SKM-1 treated with dmso at 0.1 percent for 144 hours (cell line): ENCODE measurements at regions not wholly inside any gene's neighbourhood (a gene's known extent, or its start where the extent isn't known, plus 50 kb on each side); places are given as distances from the start of the nearest gene placed in this dataset.
A peak's percentile ranks its signal among the peaks of the same experiment; 100 is the strongest.

Experiments used
- DNase-seq: peaks from one replicate; lab custom pipeline; 2025; ENCODE audit not compliant: unreplicated experiment; lab: John Stamatoyannopoulos, UW

- no peak for DNase-seq
Measured at GRCh38 chr6:4620284-4621151, 155.7 kb upstream of the CDYL start.

- DNase-seq = no peak
Measured at GRCh38 chr6:4616311-4616710, 159.9 kb upstream of the CDYL start.

DNA sequence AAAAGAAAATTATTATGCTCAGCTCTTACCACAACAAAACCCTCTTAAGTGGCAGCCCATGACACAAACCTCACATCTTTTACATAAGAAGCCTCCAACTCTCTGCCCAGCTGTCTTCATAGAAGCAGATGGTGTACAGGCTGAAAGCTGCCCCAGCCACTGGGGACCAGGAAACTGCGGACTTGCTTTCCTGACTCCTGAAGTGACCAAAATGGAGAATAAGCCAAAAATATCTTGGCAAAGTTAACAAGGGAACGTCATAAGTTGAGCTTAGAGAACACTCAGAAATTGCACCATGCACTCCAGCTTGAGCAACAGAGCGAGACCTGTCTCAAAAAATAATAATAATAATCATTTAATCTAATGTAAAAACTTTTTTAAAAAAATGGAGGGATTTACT is 160.3 kb upstream of the CDYL start:
- no peak for DNase-seq

DNA sequence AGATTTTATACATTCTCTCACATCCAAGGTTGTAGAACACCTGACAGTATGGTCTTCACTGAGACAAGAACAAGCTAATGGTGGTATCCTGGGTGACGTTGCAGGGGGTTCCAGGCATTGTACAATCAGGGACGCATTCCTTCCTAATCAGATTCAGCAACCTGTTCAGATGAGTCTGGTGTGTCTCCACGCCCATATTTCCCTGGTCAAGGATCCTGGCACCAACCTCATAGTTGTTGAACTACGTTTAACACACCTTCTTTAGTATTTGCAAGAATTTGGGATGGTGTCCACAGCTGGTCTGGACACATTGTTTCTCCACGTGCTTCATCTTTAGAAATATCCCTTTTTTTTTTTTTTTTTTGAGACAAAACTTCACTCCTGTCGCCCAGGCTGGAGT is 161.0 kb upstream of the CDYL start:
- DNase-seq = no peak

DNA sequence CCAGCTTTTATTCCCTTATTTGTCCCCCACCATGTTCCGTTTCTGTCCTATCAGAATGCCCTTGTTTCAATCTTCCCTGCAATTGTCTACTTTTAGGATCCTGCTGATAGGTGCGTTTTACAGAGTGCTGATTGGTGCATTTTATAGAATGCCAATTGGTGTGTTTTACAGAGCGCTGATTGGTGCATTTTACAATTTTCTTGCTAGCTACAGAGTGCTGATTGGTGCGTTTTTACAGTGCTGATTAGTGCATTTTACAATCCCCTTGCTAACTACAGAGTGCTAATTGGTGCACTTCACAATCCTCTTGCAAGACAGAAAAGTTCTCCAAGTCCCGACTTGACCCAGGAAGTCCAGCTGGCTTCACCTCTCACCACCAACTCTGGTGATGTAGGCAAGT is 161.6 kb upstream of the CDYL start:
- no peak for DNase-seq

- DNase-seq = no peak
Measured at GRCh38 chr6:4613795-4614194, 162.4 kb upstream of the CDYL start.

DNA sequence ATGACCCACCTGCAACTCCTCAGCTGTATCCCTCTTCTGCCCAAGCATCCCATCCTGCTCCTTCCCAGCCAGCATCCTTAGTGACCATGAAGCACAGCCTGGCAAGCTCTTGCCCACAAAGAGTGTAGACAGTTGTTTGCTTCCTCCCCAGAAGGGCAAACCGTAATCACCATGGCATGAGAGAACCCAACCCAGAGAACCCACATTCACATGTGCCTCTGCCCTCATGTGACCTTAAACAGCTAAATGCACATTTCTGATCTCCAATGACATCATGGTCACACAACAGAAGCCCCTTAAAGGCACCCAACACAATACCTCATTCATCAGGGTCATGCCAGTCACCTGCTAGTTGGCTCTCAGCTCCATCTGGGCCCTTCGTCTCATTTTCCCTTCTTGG is 162.8 kb upstream of the CDYL start:
- DNase-seq = no peak

- no peak for DNase-seq
Measured at GRCh38 chr6:4612636-4613171, 163.5 kb upstream of the CDYL start.

GRCh38 chr6:4611429-4612129 is 164.6 kb upstream of the CDYL start:
- no peak for DNase-seq

DNA sequence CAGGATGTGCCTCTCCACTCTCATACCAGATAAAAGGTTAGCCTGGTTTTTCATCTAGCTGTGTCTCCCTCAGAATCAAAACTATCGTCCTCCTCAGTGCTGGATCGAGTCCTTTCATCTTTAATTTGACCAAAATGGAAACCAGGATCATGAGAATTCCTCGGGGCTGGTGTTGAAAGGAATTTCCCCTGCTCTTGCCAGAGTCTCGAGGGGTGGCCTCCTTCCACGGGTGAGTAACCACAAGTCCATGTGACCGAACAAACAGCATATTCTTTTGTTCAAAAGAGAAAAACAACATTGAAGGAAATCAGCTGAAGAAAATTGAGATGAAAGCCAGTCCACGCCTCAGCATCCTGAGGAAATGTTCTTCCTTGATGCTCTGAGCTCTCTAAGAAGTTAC is 165.9 kb upstream of the CDYL start:
- no peak for DNase-seq

DNA sequence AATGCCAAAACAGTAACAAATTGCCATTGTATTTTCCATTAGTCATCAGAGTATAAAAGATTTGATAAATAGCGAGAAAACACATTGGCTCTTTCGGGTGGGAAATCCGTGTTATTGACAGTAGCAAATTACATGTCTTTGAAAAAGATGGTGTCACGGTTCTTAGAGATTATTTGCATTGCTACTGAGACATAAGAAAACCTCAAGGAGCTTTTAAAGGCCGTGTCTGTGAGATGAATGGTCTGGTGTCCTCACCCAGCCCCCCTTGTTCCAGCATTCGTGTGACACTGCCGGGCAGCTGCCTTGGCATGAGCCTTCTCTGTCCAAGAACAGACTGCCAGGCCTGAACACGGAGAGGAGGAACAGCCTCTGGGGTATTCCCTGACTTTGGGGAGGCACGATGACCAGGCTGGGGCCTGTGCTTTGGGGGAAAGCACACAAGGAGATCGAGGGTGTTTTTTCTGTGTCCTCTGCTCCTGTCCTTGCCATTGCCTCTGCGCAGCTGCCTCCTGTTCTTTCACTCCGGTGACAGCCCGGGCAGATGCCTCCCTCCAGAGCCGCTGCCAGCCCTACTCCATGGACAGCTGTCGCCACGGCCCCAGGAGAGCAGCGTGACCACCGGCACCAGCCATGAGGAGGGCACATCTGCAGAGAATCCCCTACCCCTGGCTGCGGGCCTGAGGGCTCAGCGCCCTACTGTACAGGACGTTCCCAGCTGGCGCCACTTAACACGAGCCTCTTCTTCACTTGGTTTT is 167.7 kb upstream of the CDYL start:
- DNase-seq = no peak

GRCh38 chr6:4607793-4608192 is 168.4 kb upstream of the CDYL start:
- no peak for DNase-seq

DNA sequence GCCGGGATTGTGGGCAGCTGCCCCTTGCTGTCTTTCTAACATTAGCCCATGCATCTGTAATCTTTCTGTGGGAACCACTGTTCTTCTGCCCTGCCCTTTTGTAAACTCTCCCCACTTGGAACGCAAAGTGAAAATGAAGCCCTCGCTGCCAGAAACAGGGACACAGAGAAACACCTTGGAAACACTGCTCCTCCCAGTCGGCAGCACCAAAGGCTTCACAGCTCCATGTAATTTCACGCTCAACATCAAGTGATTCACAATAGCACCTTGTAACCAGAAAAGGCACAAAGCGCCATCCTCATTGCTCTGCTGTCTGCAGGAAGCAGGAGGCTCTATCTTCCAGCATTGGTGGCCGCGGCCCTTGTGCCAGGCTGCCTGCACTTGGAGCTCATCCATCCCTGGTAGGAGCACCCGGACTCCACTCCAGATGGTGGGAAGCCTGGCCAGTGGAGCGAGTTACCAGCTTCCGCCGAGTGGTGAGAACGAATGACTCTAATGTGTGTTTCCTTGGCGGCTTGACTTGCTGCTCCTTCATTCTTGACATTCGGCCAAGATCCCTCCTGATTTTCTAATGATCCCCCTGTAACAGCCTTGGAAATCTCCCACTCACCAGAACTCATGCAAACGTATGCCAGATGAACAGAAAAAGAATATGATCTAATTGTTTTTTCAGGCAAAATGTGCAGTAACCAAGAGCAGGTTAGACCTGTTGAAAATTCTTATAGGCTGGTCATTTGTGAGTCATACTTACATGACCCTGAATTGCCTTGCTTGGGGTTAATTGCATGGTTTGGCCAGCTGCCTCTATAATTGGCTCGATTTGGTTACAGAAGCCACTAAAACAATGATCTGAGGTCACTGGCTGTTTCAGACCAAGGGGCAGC is 169.1 kb upstream of the CDYL start:
- no peak for DNase-seq

DNA sequence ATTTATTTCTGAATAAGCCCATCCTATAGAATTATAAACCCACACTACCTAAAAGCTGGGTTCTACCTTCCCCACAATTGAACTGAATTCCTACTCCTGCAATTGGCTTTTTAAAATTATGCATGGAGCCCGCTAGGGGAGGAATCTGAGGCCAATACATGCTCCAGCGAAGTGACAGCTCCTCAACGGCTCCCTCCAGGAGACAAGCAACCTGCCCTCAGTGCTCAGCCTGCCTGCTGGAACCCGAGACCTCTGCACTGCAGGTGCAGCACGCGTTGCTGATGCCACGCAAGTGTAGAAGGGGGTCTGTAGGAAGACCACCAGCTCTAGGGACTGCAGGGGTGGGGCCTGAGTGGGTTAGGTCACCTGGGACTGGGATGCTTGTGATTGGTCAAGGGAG is 170.2 kb upstream of the CDYL start:
- no peak for DNase-seq

GRCh38 chr6:4603856-4604369 is 172.3 kb upstream of the CDYL start:
- DNase-seq = no peak

DNA sequence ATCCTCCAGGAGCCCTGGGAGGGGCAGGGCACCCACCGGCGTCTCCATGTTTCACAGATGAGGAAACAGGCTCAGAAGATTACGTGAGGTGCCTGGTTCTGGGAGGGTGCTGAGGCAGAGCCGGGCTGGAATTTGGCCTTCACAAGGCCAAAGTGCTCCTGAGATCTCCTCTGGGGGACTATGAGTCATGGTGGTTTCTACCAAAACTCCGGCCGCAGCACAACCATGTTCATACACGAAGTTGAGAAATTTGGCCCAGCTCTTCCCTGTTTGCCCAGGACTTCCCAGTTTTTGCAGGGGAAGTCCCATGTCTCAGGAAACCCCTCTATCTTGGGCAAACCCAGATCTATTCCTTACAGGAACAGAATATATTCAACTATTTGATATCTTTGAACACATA is 172.9 kb upstream of the CDYL start:
- peak; percentile 78 for DNase-seq

- DNase-seq = no peak
Measured at GRCh38 chr6:4599924-4600323, 176.3 kb upstream of the CDYL start.

DNA sequence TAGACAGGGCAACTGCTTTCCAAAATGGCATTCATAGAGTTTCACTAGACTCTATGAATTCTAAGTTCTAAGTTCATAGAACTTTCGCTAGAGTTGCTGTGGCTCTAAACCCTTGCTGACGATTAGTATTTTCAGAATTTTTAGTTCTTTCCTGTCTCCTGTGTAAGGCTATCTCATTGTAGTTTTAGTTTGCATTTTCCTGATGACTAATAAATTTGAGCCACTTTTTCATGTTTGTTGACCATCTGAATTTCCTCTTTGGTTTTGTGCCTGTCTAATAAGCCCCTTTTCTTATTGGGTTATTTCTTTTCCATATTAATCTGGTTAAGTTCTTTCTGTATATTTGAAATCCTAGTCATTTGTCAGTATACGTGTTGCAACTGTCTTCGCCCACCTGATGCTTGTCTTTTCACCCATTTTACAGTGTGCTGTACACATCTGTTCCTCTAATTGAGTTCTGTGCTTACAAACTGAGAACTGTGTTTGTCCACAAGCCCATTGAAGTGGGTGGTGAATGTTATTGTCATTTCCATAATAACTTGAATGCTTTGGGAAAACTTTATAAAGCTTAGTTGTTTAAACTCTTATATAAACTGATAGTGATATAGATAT is 177.7 kb upstream of the CDYL start:
- no peak for DNase-seq

DNA sequence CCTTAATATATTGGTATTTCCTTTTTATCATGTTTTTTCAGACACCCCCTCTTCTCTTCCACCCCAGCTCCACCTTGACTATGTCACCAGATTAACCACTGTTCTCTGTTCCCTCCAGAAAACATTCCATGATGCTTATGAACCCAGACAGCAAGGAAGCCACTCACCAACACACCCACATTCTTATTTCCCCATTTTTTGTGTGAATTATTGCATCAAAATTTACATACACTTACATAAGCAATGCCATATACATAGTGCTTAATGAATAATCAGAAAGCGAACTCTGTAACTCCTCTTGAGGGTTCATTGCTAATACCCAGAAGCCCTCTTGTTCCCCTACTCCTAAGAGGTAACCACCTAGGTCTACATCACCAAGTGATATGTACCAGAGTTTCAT is 182.3 kb upstream of the CDYL start:
- DNase-seq = no peak

- no peak for DNase-seq
Measured at GRCh38 chr6:4592026-4592425, 184.2 kb upstream of the CDYL start.
